ENCODE measurements at regions not wholly inside any gene's neighbourhood (a gene's known extent, or its start where the extent isn't known, plus 50 kb on each side); places are given as distances from the start of the nearest gene placed in this dataset.

DNA sequence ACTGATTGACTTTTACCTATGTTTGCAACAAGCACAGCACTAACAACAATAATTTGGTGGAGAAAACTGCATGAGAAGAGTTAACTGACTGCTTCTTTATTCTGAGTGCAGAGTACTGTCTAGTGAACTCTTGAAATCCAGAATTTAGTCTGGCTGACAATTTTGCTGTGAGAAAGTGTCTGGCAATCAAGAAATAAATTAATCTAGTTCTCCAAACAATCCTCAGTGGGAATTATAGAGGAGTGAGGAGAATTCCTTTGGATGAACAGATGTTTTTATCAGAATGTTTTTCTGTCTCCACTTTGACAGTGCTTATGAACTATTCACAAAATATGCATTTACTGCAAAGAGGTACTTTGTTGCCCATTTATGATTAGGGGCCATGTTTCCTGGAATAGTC is 694.9 kb upstream of the LRRN3 start:
- TF ChIP-seq, protein P1, sequence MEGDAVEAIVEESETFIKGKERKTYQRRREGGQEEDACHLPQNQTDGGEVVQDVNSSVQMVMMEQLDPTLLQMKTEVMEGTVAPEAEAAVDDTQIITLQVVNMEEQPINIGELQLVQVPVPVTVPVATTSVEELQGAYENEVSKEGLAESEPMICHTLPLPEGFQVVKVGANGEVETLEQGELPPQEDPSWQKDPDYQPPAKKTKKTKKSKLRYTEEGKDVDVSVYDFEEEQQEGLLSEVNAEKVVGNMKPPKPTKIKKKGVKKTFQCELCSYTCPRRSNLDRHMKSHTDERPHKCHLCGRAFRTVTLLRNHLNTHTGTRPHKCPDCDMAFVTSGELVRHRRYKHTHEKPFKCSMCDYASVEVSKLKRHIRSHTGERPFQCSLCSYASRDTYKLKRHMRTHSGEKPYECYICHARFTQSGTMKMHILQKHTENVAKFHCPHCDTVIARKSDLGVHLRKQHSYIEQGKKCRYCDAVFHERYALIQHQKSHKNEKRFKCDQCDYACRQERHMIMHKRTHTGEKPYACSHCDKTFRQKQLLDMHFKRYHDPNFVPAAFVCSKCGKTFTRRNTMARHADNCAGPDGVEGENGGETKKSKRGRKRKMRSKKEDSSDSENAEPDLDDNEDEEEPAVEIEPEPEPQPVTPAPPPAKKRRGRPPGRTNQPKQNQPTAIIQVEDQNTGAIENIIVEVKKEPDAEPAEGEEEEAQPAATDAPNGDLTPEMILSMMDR (IDR thresholded peaks at IDR 0.05 in 4 of 5, conservative IDR thresholded peaks at IDR 0.05 in 1 of 5) = no peak
- TF ChIP-seq POLR2A (IDR thresholded peaks at IDR 0.05) = no peak
